PC-9 (cell line): ENCODE measurements at regions not wholly inside any gene's neighbourhood (a gene's known extent, or its start where the extent isn't known, plus 50 kb on each side); places are given as distances from the start of the nearest gene placed in this dataset.

ENCODE experiments used
- EZH2 ChIP-seq: fragments of 200-600 bp; sonication (generic); IDR thresholded peaks from 2 replicates; pipeline ENCODE4 v1.8.0; 2017; ENCODE audit warnings: antibody characterized with exemption, low read depth
- TF ChIP-seq, protein P1 (sequence below): fragments of 200-600 bp; sonication (generic); conservative IDR thresholded peaks from 2 replicates; pipeline ENCODE4 v1.6.1; 2017; ENCODE audit warnings: mixed run types, antibody characterized with exemption, mild to moderate bottlenecking, moderate library complexity

DNA sequence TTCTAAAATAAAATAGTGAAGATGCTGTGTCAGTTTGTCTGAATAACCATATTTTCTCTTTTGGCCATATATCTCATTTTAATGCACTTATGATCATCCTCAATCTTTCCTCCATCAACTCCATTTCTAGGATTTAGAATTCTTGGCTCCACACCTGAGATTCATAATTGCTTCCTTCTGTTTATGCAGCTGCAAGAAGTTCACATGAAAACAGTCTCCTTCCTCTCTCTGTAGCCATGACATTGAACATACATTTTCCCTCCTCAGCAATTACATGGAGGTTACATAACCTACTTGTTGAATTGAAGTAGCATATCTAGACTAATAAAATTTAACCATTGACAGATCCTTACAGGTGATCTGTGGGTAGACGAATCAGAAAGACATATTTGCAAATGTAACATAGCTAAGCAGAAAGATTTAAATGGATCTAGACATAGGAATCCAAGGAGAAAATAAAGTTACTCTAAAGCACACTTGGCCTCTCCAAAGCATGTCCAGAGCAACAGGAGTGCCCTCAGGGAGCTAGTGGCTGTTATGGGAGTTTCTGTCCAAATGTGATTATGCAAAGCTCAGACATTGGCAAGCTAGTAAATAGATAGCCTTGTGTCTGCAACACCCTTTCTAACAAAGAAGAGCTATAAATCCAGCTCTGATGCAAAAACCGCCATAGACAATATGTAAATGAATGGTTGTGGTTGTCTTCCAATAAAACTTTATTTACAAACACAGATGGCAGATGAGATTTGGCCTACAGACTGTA is 119.9 kb upstream of the MPPED2 start:
- TF ChIP-seq, protein P1, sequence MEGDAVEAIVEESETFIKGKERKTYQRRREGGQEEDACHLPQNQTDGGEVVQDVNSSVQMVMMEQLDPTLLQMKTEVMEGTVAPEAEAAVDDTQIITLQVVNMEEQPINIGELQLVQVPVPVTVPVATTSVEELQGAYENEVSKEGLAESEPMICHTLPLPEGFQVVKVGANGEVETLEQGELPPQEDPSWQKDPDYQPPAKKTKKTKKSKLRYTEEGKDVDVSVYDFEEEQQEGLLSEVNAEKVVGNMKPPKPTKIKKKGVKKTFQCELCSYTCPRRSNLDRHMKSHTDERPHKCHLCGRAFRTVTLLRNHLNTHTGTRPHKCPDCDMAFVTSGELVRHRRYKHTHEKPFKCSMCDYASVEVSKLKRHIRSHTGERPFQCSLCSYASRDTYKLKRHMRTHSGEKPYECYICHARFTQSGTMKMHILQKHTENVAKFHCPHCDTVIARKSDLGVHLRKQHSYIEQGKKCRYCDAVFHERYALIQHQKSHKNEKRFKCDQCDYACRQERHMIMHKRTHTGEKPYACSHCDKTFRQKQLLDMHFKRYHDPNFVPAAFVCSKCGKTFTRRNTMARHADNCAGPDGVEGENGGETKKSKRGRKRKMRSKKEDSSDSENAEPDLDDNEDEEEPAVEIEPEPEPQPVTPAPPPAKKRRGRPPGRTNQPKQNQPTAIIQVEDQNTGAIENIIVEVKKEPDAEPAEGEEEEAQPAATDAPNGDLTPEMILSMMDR: no peak
- TF ChIP-seq EZH2: no peak
